GM19452 (cell line): ENCODE measurements at regions not wholly inside any gene's neighbourhood (a gene's known extent, or its start where the extent isn't known, plus 50 kb on each side); places are given as distances from the start of the nearest gene placed in this dataset.

Source experiments
- ATAC-seq: cut with Tn5 transposase; IDR thresholded peaks from one replicate; pipeline ENCODE4 v1.9.1; 2021; ENCODE audit not compliant: unreplicated experiment

- no peak for ATAC-seq
Measured at GRCh38 chr5:112625246-112625645, 112.4 kb upstream of the APC start.

GRCh38 chr5:112625689-112626438, 111.8 kb upstream of the APC start:
- ATAC-seq = no peak

GRCh38 chr5:112626715-112627114, 111.0 kb upstream of the APC start:
- ATAC-seq = no peak

GRCh38 chr5:112628214-112628980, 109.3 kb upstream of the APC start:
- ATAC-seq = no peak

- ATAC-seq = no peak
Measured at GRCh38 chr5:112630246-112631009, 107.3 kb upstream of the APC start.

GRCh38 chr5:112634166-112634565, 103.5 kb upstream of the APC start:
- ATAC-seq = no peak

- no peak for ATAC-seq
Measured at GRCh38 chr5:112634796-112635195, 102.9 kb upstream of the APC start.

GRCh38 chr5:112635276-112635675, 102.4 kb upstream of the APC start:
- ATAC-seq = no peak

GRCh38 chr5:112635771-112636731, 101.6 kb upstream of the APC start:
- ATAC-seq = no peak

GRCh38 chr5:112636751-112637150, 100.9 kb upstream of the APC start:
- no peak for ATAC-seq

GRCh38 chr5:112637343-112637742, 100.3 kb upstream of the APC start:
- ATAC-seq = no peak

GRCh38 chr5:112640546-112640945, 97.1 kb upstream of the APC start:
- ATAC-seq = no peak

GRCh38 chr5:112641515-112642110, 96.1 kb upstream of the APC start:
- no peak for ATAC-seq

GRCh38 chr5:112642885-112643284, 94.8 kb upstream of the APC start:
- ATAC-seq = no peak

GRCh38 chr5:112643339-112643971, 94.2 kb upstream of the APC start:
- ATAC-seq = no peak

- ATAC-seq = no peak
Measured at GRCh38 chr5:112646139-112646936, 91.3 kb upstream of the APC start.

- ATAC-seq = no peak
Measured at GRCh38 chr5:112647428-112647827, 90.3 kb upstream of the APC start.

GRCh38 chr5:112648264-112648663, 89.4 kb upstream of the APC start:
- no peak for ATAC-seq

GRCh38 chr5:112649882-112650281, 87.8 kb upstream of the APC start:
- ATAC-seq = no peak
